GM12878 (cell line): ENCODE measurements at regions not wholly inside any gene's neighbourhood (a gene's known extent, or its start where the extent isn't known, plus 50 kb on each side); places are given as distances from the start of the nearest gene placed in this dataset.

ENCODE experiments used
- EZH2 ChIP-seq: IDR thresholded peaks from 2 replicates; pipeline ENCODE4 v1.6.1; 2012; ENCODE audit warnings: low read depth, mild to moderate bottlenecking, control low read depth, inconsistent platforms, low read length, borderline replicate concordance; ENCODE audit not compliant: control insufficient read depth
- PML ChIP-seq: IDR thresholded peaks from 2 replicates; pipeline ENCODE4 v1.6.1; 2012; ENCODE audit warnings: low read length, inconsistent platforms
- ZNF274 ChIP-seq: IDR thresholded peaks from one replicate; pipeline ENCODE4 v1.8.0; 2011; ENCODE audit not compliant: insufficient read length, insufficient read depth

GRCh38 chr6:74863968-74864367 lies 341.9 kb downstream of the COL12A1 start:
- TF ChIP-seq PML (no peak), EZH2 (no peak), ZNF274 (no peak)
